HG03521 (cell line): ENCODE measurements at regions not wholly inside any gene's neighbourhood (a gene's known extent, or its start where the extent isn't known, plus 50 kb on each side); places are given as distances from the start of the nearest gene placed in this dataset.

Experiments
- ATAC-seq: cut with Tn5 transposase; IDR thresholded peaks from one replicate; pipeline ENCODE4 v1.9.1; 2021; ENCODE audit warnings: mild to moderate bottlenecking, moderate library complexity; ENCODE audit not compliant: unreplicated experiment

DNA sequence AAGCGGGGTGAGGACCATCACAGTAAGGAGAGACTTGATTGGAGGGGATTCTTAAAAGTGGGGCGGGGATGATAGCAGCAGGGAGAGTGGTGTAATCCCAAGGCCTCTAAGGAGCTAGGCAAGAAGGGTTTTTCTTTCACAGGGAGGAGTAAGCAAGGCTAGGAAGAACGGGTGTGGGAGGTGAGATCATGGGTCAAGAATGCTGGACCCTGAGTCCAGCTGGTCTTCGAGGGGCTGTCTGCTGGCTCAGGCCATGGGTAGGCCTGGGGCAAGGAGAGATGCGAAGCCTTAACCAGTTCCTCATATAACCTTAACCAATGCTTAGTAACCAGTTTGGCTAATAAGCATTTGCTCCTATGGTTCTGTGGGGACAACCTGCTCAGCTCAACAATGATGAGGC is 599.1 kb downstream of the NPHP4 start:
- ATAC-seq = no peak

DNA sequence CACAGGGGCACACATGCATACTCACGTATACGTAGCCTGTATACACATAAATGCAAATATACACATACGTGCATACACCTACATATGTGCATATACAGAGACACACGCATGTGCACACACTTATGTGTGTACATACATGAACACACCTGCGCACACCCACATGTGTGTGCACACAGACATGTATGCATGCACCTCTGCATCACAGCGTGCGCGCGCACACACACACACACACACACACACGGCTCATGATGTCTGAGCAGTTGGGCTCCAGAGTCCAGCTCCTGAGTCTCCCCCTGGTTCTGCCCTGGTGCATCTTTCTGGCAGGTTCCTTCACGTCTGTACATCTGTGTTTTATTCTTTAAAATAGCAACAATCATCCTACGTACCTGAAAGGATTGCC is 600.5 kb downstream of the NPHP4 start:
- ATAC-seq = no peak

DNA sequence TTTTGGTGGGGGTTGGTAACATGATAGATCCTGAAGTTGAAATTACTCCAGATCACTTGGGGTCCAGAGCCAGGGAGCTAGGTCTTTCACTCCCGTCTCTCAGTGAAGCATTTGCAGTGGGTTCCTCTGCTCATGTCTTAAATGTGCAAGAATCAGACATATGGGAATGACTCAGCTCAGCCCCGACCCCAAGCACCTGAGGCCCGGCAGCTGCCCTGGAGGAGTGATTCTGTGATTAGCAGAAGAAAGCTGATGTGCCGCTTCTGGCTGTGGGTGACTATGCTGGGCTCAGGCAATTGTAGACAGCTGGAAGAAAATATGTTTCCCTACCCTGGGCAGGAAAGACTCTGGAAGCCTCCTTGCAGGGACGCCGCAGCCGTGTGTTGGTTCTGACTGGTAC is 601.7 kb downstream of the NPHP4 start:
- no peak for ATAC-seq

DNA sequence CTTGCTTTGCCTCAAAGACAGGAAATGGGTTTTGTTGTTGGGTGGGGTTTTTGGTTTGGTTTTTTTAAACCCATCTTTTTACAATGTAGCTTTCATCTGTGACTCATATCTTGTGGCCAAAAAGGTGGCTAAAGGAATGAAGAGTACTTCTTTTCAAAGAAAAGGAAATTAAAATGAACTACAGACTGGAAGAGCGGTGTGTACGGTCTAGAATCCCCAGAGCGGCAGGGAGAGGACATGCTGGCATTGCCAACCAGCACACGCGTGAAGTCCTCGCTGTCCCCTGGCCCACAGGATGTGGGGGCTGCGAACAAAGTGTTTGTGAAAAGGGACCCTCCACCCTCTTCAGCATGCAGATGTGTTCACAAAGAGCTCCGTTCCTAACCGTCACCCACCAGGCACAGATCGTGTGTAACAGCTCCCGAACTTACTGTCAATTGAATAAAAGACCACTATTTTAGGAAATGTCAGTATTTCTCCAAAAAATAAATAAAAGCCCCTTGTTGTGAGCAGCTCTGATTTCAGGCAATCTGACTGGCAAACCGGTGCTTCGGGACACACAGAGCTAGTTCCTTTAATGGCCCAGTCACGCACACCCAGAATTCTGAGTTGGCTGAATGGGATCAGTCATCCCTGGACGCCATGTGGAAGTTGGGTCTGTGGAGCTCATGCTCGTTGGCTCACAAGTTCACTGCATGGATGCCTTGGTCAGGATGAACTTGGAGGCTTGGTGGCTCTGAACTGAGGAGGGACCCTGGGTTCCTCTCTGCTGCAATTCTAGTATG is 602.9 kb downstream of the NPHP4 start:
- no peak for ATAC-seq

DNA sequence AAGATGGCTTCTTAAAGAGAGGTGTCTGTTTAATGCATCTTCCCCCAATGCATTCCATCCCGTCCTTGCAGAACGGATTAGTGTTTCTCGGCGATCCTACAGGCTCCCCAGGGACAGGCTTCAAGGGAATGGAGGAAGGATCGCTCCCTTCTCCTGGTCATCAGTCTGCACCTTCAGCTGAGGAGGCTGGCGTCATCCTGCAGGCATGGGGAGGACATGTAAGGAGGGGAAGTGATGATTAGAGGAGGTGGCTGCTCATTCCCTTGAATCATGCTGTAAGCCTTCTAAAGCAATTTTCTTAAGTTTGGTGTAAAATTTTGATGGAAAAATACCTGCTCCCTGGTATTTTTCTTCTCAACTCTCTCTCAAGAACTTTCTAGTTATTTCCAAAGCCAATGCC is 603.6 kb downstream of the NPHP4 start:
- ATAC-seq = no peak

DNA sequence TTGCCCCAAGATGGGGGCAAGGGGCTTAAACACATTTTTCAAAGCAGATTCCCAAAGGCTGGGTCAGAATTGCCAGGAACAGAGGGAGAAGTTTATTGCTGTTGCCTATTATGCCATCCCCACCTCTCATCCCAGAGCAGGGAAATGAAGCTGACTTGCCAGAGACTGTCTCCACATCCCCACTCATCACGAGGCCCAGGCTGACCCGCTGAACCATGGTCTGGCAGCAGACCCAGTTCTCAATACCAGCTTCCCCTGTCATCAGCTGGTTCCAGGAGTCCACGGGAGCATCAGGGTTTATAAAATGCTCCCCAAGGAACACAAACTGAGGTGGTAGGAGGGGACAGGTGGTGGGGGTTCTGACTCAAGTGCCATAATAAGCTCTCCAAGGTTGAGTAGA is 605.9 kb downstream of the NPHP4 start:
- ATAC-seq = no peak

DNA sequence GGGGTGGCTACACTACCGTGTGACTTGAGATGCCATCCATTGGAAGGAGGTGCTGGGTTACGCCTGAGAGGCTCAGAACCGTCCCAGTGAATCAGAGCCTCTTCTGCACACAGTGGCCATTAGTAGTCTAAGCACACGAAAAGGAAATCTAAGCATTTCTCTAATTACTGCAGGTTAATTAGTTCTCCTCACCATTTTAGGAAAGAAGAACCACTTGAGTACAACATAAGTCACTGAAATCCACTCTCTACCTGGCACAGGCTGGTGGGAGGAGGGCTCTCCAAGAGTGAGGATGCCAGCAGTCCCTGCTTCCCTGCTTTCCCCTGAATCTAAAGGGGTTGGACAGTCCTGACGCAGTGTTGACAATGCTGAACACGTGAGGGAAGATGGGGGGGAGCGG is 606.3 kb downstream of the NPHP4 start:
- ATAC-seq = no peak

DNA sequence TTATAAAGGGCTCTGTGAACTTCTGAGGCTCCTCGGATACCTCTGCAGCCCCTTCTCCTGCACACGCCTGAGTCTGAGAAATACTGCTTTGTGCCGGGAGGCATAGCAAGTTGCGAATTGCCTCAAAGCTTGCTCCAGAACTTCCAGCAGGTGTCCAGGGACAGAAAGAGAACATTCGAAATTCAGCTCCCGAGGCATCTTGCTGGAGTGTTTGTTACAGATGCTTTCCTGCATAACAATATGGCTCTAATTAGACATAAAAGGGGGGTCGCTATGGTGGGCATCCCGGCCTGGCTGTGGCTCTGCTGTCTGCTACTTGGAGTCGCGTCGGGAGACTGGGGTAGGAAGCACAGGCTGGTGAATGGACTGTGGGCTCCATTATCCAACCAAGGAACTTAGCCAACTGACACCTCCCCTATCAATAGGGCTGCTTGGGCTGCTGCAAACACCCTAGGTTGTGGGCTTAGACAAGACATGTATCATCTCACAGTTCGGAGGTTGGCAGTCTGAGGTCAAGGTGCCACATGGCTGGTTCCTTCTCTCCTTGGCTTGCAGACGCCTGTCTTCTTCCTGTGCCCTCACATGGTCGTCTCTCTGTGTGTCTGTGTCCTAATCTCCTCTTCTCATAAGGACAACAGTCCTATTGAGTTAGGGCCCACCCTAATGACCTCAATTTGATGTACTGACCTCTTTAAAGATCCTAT is 607.0 kb downstream of the NPHP4 start:
- ATAC-seq = no peak

DNA sequence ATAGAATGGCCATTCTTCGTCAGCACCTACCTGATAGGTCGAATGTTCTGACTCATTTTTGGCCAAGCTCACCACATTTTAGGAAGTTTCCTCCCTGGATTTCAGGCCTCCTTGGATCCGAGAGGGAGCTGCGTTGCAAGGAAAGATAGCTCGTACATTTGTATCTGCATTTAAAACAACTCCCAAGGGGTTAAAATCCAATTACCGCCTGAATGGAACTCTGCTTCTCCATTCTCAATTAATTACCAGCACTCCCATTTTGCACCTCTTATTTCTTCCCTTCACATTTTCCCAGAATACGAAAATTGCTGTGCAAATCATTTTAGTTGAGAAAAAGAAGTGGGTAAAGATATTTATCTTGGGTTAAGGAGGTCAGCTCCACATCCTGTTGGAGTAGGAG is 610.7 kb downstream of the NPHP4 start:
- ATAC-seq = no peak

DNA sequence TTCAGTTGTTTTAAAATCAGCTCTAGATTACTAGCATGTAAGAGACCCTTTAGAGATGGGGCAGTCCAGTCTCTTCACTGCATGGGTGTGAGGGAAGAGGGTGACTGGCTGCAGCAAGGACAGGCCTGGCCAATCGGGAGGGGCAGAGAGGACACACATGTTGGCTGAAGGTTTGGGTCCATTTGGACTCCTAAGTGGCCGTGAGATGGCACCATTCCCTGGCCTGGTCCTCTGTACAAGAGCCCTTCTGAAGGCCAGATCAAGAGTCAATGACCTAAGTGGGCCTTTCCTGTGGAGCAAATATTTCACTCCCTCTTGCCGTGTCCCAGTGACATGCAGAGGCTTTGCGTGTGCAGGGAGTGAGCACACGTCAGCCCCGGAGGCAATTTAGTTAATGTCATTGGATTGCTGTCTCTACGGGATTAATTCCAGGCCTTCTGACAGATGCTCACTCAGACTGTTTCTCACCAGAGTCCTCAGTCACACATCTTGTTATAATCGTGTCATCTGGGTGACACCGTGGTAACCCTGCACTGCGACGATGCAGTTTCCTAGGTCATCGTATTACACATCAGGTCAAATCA is 613.0 kb downstream of the NPHP4 start:
- ATAC-seq = no peak

DNA sequence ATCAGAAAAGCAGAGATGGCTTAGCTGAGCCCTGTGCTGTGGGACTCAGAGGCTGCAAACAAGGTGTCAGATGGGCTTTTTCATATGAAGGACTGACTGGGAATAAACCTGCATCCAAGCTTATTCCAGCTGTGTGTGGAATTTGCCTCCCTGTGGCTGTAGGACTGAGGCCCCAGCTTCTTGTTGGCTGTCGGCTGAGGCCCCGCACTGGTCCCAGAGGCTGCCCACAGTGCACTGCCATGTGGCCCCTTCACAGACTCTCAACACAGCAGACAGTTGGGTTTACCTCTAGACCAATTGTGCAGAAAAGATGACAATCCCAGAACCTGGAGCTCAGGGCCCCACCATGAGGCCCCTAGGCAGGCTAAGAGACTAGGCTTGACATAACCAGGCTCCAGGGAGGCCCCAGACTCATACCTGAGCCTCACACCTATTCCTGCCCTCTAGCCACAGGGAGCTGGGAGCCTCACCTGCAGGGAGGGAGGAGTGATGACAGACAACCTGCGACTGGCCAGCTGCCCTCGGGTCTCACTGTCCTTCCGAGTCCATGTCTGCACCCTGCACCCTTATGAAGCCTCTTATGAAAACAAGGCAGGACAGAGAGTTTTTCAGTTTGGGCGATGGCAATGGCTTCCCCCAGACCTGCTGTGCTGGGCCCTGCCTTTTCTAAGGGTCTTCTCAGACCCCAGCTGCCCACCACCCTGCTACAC is 615.5 kb downstream of the NPHP4 start:
- no peak for ATAC-seq

DNA sequence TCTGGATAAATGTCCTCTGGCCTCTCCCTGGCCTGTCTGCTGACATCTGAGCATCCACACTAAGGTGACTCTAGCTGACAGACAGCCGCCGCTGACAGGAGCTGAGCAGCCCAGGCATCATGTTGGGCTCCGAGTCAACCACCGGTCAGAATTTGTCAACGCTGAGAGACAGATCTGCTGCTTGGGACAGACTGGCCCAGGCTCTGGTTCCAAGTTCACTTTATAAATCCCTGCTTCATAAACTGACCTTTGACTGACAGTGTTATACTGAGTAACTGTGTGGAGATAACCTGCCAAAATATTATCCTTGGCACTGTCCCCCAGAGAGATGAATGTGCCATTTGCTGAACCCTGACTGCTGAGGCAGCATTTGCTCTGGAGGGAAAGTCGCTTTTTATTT is 616.7 kb downstream of the NPHP4 start:
- no peak for ATAC-seq

DNA sequence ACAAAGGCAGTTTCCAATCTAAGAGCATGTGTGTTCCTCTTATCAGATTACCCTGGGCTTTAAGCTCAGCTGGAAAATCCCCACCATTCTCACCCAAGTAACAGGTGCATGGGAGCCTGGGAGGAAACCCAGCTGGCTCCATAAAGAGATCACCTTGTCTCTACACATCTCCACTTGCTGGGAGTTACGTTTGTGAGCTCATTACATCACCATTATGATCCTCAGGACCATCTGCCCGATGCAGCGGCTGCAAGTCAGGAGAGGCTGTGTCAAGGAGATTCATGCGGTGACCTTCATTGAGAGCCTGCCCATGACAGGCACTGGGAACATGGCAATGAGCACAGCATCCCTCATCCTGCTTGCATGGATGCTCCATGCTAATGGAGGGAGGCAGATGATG is 618.0 kb downstream of the NPHP4 start:
- no peak for ATAC-seq

DNA sequence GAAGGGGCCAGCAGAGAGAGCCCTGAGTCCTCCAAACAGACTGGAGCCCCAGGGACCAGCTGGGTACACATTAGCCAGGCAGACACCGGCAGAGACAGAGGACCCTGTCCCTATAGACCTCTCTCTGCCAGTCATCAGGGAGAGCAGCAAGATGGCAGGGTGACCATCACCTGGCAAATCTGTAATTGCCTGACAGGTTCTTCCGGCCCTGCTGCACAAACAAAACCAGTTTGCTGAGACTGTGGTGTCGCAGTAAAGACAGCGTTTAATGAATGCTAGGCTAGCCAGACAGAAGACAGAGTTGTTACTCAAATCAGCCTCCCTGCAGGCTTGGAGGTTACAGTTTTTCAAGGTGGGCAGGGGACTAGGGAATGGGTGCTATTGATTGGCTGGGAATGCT is 618.9 kb downstream of the NPHP4 start:
- ATAC-seq = no peak

DNA sequence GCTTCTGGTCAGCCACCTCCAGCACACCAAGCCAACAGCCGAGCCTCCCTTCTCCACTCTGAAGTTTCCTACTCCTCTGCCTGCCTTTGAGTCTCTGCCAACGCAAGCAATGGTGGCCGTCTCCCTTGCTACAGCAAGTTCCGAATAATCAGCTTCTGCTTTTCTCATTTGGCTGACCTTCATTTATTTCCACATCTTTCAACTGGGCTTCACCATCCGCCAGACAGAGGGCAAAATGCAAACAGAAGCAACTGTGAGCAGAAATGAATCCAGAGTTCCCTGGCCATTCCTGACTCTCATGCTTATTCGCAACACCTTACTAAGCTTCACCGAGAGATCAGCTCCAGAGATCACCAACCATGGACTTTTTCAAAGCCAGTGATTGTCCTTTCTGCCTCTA is 621.0 kb downstream of the NPHP4 start:
- ATAC-seq = no peak

DNA sequence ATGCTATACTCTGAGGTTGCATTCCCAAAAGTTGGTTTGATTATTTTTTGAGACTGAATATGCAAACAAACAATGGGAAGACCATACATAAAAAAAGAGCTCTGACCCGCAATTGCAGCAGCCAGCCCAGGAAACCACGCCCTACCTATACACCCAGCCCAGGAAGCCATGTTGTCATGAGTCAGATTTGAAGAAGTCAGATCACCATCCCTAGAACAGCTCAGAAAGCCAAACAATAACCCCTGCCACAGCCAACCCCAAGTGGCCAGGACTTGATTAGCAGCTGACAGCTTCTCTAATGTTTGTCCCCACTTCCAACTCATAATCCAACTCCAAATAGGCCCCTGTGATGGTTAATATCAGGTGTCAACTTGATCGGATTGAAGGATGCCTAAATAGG is 621.9 kb downstream of the NPHP4 start:
- no peak for ATAC-seq

DNA sequence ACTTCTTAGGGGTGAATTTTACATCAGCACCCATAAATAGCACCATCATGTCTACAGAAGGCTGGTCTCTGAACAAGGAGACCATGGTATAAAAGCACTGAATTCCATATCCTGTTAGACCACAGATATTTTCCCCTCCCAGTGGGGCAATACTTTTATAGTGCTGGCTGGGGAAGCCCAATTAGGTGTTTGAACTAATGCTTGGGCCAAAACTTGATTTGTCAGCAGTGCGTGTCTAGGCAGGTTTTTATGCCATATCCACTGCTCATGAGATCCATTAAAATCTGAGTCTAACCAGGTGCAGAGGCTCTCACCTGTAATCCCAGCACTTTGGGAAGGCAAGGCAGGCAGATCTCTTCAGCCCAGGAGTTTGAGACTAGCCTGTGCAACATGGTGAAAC is 623.0 kb downstream of the NPHP4 start:
- ATAC-seq = no peak

DNA sequence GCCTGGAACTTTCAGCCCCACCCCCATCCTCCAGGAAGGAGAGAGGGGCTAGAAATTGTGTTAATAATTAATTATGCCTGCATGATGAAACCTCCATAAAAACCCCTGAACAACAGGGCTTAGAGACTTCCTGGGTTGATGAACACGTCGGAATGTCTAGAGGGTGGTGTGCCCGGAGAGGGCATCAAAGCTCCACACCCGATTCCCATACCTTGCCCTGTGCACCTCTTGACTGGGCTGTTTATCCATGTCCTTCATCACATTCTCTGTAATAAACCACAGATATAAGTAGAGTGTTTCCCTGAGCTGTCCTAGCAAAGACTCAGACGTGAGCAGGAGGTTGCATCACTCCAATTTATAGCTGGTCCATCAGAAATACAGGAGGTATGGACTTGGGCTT is 624.0 kb downstream of the NPHP4 start:
- no peak for ATAC-seq

DNA sequence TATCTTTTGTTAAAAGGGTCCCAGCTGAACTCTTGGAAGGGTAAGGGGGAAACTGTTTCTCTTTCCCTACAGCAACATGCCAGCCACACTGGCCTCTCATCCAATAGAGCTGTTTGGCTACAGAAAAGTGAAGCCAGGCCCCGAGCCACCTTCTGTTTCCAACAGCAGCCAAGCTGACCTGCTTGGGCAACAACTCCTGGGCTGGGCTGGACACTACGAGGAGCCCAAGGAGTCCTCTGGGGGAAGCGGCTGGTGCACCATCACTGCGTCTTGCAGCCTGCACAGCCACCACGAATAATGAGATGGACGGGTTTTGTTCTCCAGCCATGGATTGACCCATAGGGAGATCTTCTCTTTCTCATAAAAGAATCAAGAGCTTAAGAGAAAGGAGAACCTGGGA is 624.9 kb downstream of the NPHP4 start:
- no peak for ATAC-seq

DNA sequence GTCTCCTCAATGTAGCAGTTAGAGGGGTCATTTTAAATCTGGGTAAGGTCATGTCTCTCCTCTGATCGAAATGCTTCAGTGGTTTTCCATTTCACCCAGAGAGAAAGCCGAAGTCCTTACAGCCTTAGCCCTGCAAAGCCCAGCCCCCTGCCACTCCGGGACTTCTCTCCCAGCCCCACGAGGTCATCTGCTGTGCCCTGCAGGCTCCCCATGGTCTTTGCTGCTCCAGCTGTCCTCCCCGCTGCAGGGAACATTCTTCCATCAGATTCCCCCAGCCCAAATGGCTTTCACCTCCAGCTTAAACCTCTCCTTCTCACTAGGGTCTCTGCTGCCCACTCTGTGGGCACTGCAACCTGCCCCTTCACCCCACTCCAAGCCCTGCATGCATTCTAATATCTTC is 626.5 kb downstream of the NPHP4 start:
- ATAC-seq = no peak

DNA sequence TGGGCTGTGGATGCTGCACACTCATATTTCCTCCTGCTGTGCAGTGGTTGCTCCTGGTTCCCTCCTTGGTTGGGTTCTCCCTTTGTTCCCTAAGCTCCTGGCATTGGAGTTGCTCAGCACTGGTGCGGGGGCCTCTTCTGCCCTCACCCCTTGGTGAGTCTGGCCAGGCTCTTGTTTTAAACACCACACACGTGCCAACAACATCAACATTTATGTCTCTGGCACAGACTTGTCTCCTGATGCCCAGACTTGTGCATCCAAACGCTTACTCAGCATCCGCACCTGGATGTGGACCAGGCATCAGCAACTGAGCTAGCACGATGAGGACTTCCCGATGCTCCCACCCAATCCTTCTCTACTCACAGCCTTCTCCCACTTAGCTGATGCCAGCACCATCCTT is 627.6 kb downstream of the NPHP4 start:
- ATAC-seq = no peak

DNA sequence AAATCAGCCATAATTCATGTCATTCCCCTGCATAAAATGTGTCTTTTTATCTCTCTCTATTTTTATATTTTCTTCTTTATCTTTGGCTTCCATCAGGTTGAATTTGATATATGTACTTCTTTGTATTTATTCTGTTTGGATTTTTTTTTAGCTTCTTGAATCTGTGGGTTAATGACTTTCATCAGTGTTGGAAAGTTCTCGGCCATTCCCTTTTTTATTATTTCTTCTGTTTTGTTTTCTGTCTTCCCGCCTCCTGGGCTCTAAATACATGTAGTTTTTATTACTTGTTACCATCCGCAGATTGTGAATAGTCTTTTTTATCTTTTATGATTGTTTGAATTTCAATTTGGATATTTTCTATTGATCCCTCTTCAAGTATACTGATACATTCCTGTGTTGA is 637.5 kb downstream of the NPHP4 start:
- no peak for ATAC-seq
